ENCODE measurements at regions not wholly inside any gene's neighbourhood (a gene's known extent, or its start where the extent isn't known, plus 50 kb on each side); places are given as distances from the start of the nearest gene placed in this dataset.
"Not testable (repeated sequence)": the region's sequence is repeated elsewhere in the genome, so short reads cannot be mapped to it uniquely, and the experiment has no call there.

GRCh38 chr5:29126462-29126861 lies 2067.0 kb upstream of the CDH6 start:
- not testable (repeated sequence) for TF ChIP-seq CTCF (conservative IDR thresholded peaks at IDR 0.05; ENCODE audit: low read length); EZH2phosphoT487 (IDR thresholded peaks at IDR 0.05; ENCODE audit: borderline replicate concordance, low read depth, low read length)

Data from OCI-LY7 (cell line).